GM19023 (cell line): ENCODE measurements at regions not wholly inside any gene's neighbourhood (a gene's known extent, or its start where the extent isn't known, plus 50 kb on each side); places are given as distances from the start of the nearest gene placed in this dataset.
"Not testable (repeated sequence)": the region's sequence is repeated elsewhere in the genome, so short reads cannot be mapped to it uniquely, and the experiment has no call there.

Experiments
- ATAC-seq: cut with Tn5 transposase; IDR thresholded peaks from one replicate; pipeline ENCODE4 v1.9.1; 2021; ENCODE audit warnings: mild to moderate bottlenecking, moderate library complexity; ENCODE audit not compliant: unreplicated experiment

DNA sequence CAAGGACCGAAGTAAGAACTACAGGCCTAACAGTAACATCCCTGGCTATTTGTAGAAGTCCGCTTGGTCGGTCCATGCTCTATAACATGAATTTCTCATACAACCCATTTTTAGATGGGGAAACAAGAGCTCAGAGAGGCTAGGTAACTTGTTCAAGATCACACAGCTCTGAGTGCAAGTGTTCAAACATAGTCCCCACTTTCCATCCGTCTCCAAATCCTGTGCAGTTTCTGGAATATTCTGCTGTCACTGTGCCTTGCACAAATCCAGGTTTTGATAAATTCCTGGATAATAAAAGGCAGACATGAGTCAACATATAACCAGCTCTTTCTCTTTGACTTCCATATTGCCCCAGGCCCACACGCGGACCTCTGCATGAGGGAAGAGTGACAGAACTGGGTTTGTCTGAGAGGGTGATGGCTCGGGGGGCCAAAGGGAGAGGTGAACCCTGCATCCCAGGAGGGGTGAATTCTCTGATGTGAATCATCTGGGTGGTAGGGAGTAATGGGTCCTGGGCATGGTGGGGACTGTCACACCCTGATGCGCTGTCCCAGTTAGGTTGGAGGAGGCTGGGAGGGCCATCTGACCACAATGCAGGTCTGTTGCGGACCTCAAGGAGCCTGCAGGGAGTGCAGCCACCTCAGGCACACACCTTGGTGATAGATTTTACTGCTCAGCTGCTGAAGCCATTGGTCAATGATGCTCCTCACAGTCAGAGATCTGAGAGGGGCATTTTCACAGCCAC, 162.2 kb downstream of the SMAD6 start:
- no peak for ATAC-seq

DNA sequence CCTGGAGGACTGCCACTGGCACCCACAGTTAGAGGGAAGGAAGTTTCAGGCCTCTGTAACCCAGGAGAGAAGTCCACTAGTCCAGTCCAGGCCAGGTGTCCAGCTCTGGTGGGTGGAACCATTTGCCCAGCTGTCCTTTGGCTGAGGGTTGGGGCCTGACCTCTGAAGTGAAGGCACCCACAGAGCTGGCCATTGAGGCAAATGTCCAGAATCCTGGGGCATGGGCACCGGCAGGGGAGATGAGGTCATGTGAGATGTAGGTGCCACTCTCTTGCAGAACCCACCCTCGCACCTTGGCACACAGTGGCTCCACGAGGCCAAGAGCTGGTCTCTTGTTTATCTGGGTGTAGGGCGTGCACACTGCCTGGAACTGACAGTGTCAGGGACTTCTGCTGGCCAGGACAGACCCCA, 162.8 kb downstream of the SMAD6 start:
- no peak for ATAC-seq

DNA sequence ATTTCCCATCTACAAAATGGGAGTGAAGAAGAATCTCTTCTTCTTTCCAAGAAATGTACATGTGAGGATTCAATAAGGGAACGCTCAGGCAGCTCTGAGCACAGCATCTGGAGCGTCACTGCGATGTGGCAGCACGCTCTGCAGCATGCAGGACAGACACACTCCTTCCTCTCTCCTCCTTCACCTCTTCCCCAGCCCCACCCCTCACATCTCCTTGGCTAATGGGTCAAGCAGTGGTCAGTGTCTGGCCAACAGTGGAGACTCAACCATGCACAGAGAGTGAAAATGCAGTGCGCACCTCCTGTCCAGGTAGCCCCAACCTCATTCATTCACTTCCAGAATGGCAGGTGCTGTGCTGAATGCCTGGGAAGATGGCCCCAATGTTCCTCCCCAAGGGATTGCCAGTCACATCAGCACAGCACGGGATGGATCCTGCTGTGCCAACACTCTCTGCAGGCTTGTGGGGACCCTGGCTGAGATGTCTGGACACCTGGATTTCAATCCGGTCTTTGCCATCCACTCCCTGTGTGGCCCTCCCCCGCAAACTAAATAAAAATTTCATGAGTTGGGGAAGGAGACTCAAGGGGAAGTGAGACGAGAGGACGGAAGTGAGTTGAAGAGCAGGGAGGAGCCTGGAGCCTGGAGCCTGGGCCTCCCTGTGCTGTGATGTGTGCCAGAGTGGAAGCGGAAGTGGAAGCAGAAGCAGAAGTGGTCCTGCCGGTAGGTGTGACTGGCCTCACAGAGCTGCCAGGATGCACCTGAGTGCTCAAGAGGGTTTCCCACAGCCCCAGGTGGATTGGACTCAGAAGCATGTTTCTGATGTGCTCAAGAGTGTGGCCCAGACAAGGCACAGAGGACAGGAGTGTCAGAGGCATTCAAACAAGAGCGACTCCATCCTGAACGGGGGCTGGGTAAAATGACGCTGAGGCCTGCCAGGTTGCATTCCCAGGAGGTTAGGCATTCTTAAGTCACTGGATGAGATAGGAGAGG, 163.9 kb downstream of the SMAD6 start:
- peak; percentile 55 for ATAC-seq

DNA sequence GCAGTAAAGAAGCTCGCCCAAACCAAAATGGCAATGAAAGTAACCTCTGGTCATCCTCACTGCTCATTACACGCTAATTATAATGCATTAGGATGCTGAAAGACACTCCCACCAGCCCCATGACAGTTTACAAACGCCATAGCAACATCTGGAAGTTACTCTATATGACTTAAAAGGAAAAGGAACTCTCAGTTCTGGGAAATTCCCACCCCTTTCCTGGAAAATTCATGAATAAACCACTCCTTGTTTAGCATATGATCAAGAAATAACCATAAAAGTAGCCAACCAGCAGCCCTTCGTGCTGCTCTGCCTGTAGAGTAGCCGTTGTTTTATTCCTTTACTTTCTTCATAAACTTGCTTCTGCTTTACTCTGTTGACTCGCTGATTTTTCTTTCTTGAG, 164.6 kb downstream of the SMAD6 start:
- no peak for ATAC-seq

DNA sequence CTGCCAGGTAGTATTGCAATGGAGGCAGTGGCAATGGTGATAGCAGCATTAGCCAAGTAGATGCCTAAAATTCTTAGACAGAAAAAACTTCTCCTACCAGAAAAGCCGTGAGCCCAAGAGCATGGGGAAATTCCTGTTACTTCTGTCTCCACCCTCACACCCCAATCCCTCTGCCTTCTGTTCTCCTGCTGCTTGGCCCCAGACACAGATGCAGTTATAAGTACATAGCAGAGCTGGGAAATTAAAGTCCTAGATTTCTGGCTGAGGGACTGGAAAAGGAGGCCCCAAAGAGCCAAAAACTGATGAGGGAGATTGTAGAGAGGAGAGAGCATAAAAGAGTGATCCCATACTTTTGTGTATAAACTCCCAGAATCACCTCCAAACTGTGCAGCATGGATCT, 166.9 kb downstream of the SMAD6 start:
- ATAC-seq, result no peak

DNA sequence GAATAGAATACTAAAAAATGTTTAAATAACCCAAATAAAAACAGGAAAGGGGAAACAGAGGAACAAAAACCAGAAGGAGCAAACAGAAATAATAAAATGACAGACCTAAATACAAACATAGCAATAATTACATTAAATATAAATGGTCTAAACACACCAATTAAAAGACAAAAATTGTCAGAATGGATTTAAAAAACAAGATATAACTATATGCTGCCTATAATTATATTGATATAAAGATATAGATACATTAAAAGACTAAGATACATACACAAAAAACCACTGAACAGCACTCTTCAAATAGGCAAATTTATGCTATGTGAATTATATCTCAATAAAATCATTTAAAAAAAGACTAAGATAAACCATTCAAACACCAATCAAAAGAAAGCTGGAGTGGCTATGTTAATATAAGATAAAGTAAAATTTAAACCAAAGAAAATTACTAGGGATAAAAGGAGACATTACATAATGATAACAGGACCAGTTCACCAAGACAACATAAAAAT, 168.9 kb downstream of the SMAD6 start:
- no peak for ATAC-seq

DNA sequence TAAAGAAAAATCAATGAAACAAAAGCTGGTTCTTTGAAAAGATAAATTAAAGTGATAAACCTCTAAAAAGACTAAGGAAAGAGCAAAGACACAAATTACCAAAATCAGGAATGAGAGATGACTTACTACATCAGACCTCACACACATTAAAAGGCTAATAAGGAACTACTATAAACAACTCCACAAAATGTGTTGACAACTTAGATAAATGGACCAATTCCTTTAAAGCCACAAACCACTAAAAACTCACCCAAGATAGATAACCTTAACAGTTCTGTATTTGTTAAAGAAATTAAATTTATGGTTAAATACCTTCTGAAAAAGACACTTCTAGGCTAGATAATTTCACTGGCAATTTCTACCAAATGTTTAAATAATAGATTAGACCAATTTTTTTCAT, 170.4 kb downstream of the SMAD6 start:
- ATAC-seq, result no peak

DNA sequence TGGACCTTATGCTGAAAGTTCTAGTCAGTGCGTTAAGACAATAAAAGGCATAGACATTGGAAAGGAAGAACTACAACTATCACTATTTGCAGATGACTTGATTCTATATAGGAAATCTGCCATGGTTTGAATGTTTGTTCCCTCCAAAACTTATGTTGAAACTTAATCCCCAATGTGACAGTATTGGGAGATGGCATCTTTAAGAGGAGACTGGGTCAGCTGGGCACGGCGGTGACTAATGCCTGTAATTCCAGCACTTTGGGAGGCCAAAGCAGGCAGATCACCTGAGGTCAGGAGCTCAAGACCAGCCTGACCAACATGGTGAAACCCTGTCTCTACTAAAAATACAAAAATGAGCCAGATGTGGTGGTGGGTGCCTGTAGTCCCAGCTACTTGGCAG, 171.3 kb downstream of the SMAD6 start:
- ATAC-seq, result not testable (repeated sequence)

DNA sequence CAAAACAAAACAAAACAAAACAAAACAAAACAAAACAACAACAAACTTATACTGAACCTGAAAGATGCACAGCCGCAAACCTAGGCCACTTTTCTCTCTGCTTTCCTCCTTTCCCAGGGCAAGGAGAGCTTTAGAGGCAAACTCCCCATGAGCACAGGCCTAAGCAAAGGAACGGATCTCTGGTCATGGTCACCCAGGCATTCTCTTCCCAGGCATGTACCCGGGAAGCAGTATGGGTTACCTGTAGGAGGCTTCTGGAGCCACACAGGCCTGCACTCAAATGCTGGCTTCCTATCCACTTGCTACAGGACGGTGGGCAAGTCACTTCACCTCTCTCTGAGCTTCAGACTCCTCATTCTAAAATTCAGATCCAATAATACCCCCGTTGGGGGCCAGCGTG, 171.8 kb downstream of the SMAD6 start:
- no peak for ATAC-seq

DNA sequence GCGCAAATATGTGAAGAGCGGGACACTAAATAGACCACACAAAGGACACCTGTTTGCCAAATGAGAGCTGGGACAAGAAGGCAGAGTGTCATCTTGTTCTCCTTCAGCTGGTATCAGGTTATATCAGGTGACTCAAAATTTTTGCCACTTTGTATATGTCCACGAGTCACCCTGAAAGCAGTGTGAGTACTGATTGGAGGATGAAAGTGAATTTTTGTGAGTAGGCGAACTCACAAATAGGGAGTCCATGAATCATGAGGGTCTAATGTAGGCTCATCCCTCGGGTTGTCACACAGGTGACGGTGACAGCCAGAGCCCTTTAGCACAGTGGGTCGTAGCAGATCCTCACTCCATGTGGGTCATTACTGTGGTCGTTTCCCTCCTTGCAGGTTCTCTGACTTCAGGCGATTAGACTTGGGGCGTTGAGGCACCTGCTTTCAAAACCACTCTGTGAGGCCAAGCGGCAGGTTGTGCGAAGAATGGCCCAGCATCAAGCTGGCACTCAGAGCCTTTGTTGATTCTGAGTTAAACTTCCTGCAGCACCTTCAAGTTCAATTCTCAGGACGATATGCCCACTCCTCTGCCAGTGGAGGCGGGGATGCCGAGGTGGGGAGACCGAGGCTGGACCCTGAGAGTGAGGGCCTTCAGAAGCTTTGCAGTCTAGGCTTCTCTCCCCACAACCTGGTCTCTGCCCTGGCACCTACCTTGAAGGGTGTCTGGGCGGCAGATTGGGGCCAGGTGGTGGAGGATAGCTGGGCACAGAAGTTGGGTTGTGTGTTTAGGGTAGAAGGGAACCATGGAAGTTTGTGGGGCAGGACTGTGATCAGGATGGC, 173.8 kb downstream of the SMAD6 start:
- ATAC-seq, result no peak

DNA sequence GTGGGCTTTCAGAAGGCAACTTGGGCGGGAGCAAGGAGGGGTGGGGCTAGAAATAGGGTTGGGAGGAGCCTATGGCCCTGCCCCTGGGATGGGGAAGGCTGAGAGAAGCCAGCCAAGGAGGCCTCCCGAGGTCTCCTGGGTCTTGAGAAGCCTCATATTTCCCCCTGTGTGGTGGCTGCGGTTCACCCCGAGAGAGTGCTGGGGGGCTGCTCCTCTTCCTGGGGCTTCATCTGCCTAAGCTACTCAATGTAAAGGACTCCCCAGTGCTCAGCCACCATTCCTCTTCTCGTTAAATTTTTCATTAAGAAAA, 174.3 kb downstream of the SMAD6 start:
- no peak for ATAC-seq

DNA sequence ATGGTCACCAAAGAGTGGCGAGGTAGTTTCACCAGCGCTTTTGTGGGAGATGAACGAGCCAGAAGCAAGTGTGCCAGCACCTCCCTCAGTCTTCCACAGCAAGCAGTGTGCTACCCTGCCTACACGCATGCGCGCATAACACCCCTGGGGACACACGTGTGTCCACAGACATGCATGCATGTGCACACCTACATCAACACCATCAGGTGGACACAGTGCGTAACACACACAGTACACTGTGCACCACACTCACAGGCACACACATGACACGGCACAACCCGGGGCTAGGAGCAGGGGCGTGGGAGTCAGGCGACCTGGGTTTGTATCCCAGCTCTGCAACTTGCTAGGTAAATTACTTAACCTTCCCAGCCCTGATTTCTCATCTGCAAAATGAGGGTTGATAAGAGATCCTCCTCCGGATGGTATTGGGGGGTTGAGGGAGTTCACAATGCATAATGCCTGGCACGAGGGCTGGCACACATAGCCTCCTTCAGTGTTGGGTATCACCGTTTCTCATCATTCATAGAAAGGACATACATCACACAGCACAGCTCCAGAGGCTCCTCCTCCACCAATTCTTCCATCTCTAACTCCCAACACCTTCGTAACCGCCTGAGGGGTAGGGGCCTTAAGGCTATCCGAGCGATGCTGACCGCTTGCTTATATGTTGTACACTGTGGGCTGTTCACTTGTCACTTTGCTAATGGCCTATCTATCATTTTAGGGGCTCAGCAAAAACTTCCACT, 174.9 kb downstream of the SMAD6 start:
- no peak for ATAC-seq

DNA sequence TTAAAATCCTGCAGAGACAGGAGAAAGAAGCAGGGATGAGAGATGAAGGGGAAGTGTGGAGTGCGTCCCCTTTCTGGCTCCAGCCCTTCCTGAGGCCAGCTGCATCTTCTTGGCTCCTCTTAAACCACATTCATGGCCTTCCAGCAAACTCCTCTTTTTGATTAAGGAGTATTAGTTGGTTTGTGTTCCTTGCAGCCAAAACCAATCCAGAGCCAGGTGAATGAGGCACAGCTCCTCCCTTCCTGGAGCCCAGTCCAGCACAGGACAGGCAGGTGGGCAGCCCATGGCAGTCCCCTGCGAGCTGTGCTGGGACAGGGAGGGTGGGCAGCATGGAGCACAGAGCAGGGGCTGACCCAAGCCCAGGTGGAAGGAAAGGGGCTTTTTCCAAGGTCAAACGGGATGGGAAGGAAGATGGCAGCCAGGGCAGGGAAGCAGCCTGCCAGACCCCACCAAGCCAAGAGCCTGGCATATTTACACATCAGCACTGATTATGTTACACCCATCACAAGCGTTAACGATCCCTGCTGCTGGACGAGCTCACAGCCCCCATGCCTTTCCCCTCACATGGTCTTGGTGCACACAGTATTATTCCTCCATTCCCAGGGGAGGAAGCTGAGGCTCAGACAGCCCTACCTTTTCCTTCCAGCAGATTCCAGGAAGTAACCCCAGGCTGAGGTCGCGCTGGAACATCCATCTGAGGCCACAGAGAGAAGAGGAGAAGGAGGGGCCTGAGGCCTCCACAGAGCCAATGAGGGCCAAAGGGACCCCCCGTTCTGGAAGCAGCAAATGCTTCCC, 175.6 kb downstream of the SMAD6 start:
- ATAC-seq, result no peak

DNA sequence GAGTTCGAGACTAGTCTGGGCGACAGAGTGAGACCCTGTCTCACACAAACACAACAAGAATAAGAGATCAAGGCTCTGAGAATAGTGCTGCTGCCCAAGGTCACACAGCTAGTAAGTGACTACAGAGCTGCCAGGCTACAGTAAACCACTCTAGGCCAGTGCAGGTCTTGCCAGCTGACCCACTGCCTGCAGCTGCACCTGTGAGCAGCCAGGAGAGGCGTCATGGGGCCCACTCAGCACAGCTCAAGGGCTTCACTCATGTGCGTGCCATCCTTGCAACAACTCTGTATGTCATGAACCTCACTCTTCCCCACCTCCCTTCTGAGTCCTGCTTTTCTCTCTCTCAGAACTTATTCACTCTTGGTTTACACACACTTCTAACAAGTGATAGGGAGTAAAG, 176.7 kb downstream of the SMAD6 start:
- ATAC-seq, result no peak

DNA sequence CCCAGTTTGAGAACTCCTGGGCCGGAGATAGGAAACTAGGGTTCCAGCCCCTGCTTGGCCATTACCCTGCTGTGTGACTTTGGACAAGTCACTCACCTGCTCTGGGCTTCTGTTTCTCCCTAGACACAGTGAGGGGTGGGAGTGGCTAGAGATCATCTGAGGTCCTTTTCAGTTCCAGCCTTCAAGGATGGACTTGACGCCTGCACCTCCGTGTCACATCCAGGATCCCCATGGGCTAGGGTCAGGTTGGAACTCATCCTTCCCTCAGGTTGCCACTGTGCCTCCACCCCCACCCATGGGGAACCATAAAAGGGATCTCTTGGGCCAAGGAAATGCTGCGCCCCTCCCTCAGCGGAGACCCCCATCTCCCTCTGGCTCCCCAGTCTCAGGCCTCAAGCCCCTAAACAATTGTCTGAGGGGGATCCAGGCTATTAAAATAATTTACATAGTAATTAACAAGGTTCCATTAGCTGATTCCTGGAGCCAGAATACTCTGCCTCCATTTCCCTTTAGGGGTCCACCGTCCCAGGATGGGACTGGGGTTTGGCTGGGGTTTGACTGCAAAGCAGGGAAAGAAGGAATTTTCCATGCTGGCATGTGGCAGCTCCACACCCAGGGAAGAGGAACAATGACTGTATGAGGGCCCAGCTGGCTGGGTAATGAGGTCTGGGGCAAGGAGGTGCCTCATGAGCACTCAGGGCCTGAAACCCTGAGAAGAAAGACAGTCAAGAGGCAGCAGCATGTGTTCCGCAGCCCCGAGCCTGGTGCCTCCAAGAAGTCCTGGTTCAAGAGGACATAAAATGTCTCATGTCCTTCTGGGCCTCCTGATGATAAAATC, 177.7 kb downstream of the SMAD6 start:
- ATAC-seq, result no peak

DNA sequence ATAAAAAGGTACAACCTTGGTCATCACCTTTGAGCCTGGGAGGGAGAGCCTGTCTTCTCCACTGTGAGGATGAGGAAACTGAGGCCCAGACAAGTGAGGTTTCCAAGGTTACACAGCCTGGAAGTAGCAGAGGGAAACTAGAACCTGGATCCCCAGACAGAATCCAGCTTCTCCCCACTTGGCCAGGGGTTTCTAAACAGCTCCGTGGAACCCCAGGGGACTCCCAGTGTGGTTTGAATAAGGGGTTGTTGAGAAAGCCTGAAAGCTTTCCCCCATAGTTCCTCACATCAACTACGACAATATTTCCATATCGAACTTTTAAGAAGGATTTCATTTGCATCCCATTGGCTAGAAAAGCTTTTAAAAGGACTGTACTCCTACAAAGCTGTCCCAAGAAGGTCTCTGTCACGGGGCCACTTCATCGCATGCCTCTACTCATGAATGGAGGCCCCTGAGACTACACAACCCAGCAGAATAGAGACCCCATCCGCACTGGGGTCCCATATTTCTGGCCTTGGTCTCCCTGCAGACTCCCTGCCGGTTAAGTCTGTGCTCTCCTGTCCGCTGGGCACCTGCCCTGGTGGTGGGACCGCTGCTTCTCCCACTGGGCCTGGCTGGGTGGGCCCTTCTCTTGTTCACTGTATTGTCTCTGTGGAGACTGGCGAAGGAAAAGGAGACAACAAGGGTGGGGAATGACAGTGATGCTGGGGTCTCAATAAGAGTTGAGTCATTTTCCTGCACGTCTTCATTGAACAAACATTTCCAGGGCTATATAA, 178.5 kb downstream of the SMAD6 start:
- no peak for ATAC-seq

DNA sequence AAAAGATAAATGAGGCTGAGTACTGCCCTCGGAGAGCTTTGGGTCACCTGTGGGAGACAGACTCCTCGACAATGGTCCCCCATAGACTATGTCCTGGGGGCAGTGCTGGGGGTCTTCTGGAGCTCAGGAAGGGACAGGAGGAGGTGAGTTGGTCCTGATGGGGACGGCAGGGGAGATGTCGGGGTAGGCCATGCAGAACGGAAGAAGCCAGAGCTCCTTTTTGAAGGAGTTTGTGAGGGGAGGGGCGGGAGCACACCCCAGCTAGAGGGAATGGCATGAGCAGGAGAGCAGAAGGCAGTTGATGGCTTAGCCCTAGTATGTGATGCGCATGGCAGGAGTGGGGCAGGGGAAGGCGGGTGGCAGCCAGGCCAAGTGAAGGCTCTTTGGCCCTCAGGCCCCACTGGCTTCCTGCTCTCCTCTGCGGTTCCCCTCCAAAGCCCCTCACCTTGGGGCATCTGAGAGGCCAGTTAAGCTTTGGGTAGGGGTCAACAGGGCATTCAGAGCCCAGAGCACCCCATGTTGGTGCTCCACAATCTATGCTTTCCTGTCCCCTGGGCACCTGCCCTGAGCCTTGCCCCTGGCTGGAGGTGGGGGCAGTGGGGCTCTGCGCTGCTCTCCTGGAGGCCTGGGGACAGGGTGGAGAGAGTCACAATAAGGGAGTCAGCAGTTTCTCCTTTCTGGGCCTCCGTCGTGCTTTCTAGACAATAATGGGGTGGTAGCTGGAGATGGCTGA, 179.3 kb downstream of the SMAD6 start:
- no peak for ATAC-seq
